Gastroesophageal sphincter (tissue), 4 donors: ENCODE measurements at regions not wholly inside any gene's neighbourhood (a gene's known extent, or its start where the extent isn't known, plus 50 kb on each side); places are given as distances from the start of the nearest gene placed in this dataset.

ENCODE experiments used
- ATAC-seq: fragments of 150-250 bp; one replicate; pipeline ENCODE4 v1.9.1; 2016; ENCODE audit warnings: mild to moderate bottlenecking, moderate library complexity
- H3K27ac ChIP-seq, 4 donors: fragments of 200-600 bp; sonication (generic) in 3 of 4; 1 replicate in 3 of 4; 2 replicates in 1 of 4; pipeline ENCODE4 v1.5.1; 2016 to 2019
- H3K27me3 ChIP-seq: fragments of 200-600 bp; sonication (generic); one replicate; pipeline ENCODE4 v1.5.1; 2019
- H3K36me3 ChIP-seq, 2 donors: fragments of 200-600 bp; sonication (generic); one replicate each; pipeline ENCODE4 v1.5.1; 2019; ENCODE audit warnings: control low read depth in 1 of 2
- H3K4me1 ChIP-seq, 3 donors: fragments of 200-600 bp; sonication (generic); 1 replicate in 2 of 3; 2 replicates in 1 of 3; pipeline ENCODE4 v1.5.1; 2016 to 2019; ENCODE audit warnings: control low read depth in 2 of 3
- H3K4me3 ChIP-seq, 2 donors: fragments of 200-600 bp; sonication (generic); one replicate each; pipeline ENCODE4 v1.5.1; 2019; ENCODE audit warnings: mild to moderate bottlenecking in 1 of 2, moderate library complexity in 1 of 2
- H3K9me3 ChIP-seq, 3 donors: fragments of 200-600 bp; sonication (generic); one replicate each; pipeline ENCODE4 v1.5.1; 2017 to 2019; ENCODE audit warnings: control low read depth in 2 of 3
- EP300 ChIP-seq: sonication (generic); formaldehyde crosslinking; IDR thresholded peaks from one replicate; pipeline ENCODE4 v1.6.1; 2017; ENCODE audit warnings: antibody characterized with exemption, mild to moderate bottlenecking
- POLR2A ChIP-seq, 2 donors: fragments of 450-650 bp; IDR thresholded peaks; one replicate each; pipeline ENCODE4 v1.6.1; 2017; ENCODE audit warnings: antibody characterized with exemption in 2 of 2, mild to moderate bottlenecking in 2 of 2, moderate library complexity in 1 of 2
- POLR2AphosphoS5 ChIP-seq: sonication (generic); formaldehyde crosslinking; IDR thresholded peaks from one replicate; pipeline ENCODE4 v1.6.1; 2017; ENCODE audit warnings: antibody characterized with exemption
- WGBS, 2 donors: methylation state at CpG; one replicate each; pipeline ENCODE4 v1.1.5; 2018; ENCODE audit warnings: low coverage in 1 of 2; 5-methylcytosine and 5-hydroxymethylcytosine counted together
- TF ChIP-seq, protein P1 (sequence below), 4 experiments: fragments of 200-600 bp in 2 of 4; fragments of 450-650 bp in 2 of 4; sonication (generic) in 1 of 4; IDR thresholded peaks; one replicate each; pipeline ENCODE4 v1.5.1; 2017 to 2019; ENCODE audit warnings: antibody characterized with exemption in 4 of 4, mild to moderate bottlenecking in 2 of 4, moderate library complexity in 2 of 4

DNA sequence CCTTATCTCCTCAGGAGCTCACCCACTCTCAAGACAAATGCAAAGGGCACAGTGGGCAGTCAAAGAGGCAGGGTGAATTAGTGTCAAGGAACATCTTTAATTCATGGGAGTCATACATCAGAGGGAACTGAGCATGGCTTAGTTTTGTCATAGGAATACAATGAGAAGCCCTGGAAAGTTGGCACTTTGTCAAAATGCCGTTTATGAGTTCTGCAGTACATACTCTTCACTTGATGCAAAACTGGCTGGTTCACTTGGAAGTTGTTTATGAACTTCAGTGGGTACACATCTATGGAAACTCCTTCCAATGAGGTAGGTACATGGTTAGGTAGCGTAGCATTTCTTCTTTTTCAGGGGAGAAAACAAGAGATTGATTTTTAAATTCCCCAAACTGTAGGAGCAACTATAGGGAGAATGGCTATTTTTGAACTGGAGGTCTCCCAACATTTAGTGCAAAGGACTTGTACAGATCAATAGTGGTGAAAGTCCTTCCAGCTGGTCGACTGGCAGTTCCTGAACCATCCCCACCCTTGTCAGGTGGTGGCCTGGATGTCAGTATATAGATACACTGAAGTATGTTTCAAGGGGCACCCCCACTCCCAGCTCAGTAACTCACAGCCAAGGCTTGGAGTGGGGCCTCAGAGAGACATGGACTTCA, 580.5 kb downstream of the REEP3 start:
- Histone ChIP-seq H3K4me1 (no peaks in the 10 kb centered on the region), H3K27me3 (no peaks in the 10 kb centered on the region), H3K36me3 (no peaks in the 10 kb centered on the region), H3K9me3 (no peaks in the 10 kb centered on the region), H3K27ac (no peak overlapping the region), H3K4me3 (no peak overlapping the region)
- no peak for ATAC-seq
- no peak for TF ChIP-seq POLR2AphosphoS5
- TF ChIP-seq EP300: no peak
- no peak for TF ChIP-seq POLR2A (IDR thresholded peaks at IDR 0.05)
- TF ChIP-seq, protein P1, sequence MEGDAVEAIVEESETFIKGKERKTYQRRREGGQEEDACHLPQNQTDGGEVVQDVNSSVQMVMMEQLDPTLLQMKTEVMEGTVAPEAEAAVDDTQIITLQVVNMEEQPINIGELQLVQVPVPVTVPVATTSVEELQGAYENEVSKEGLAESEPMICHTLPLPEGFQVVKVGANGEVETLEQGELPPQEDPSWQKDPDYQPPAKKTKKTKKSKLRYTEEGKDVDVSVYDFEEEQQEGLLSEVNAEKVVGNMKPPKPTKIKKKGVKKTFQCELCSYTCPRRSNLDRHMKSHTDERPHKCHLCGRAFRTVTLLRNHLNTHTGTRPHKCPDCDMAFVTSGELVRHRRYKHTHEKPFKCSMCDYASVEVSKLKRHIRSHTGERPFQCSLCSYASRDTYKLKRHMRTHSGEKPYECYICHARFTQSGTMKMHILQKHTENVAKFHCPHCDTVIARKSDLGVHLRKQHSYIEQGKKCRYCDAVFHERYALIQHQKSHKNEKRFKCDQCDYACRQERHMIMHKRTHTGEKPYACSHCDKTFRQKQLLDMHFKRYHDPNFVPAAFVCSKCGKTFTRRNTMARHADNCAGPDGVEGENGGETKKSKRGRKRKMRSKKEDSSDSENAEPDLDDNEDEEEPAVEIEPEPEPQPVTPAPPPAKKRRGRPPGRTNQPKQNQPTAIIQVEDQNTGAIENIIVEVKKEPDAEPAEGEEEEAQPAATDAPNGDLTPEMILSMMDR (IDR thresholded peaks at IDR 0.05): no peak
- WGBS, 2 donors: 42 to 46% methylated on average over 2 to 3 of the region's 3 CpGs

DNA sequence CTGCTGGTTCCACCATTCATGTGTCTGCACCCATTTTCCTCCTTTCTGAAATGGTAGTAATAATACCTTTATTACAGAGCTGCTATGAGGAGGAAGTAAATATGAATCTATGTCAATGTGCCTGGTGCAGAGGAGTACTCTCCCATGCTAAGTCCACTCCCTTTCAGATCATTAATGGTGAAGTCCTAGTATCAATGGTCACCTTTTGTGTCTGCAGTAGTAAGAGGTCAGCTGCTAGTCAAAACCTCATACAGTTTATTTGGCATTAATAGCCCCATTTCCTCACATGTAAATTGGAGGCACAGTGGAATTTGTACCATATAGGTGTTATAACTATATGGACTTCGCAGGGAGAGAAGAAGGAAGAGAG, 581.0 kb downstream of the REEP3 start:
- no peak overlapping the region for H3K4me3 ChIP-seq
- 89 to 91% methylated on average over 1 of the region's 1 CpG for WGBS, 2 donors
- H3K27ac ChIP-seq: no peak overlapping the region
- H3K9me3 ChIP-seq: no peaks in the 10 kb centered on the region
- H3K27me3 ChIP-seq: no peaks in the 10 kb centered on the region
- no peaks in the 10 kb centered on the region for H3K36me3 ChIP-seq
- no peak for ATAC-seq
- no peak for TF ChIP-seq EP300
- H3K4me1 ChIP-seq: no peaks in the 10 kb centered on the region

DNA sequence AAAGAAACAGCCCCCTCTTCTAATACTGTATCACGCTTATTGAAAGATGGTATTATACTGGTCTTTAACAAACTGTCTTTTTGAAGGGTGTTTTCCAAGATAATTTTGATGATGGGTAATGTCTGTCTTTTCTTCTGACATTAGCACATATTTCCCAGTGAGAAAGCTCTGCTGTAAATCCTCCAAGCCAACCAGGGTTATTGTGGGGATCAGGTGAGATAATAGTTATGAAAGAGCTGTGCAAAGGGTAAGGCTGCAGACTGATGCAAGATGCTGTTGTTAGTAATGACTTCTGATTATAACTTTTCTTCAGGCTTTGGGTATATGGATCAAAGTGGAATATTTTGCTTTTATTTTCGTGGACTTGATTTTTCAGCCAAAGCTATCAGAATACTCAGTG, 581.7 kb downstream of the REEP3 start:
- Histone ChIP-seq H3K27ac (no peak overlapping the region), H3K27me3 (no peaks in the 10 kb centered on the region), H3K4me3 (no peak overlapping the region), H3K9me3 (no peaks in the 10 kb centered on the region), H3K4me1 (no peaks in the 10 kb centered on the region), H3K36me3 (no peaks in the 10 kb centered on the region)
- ATAC-seq: no peak
- TF ChIP-seq, protein P1 (IDR thresholded peaks at IDR 0.05): no peak
- no peak for TF ChIP-seq POLR2AphosphoS5
- no peak for TF ChIP-seq EP300
- TF ChIP-seq POLR2A (IDR thresholded peaks at IDR 0.05): no peak
- WGBS, 2 donors: 83 to 86% methylated on average over 2 of the region's 2 CpGs

DNA sequence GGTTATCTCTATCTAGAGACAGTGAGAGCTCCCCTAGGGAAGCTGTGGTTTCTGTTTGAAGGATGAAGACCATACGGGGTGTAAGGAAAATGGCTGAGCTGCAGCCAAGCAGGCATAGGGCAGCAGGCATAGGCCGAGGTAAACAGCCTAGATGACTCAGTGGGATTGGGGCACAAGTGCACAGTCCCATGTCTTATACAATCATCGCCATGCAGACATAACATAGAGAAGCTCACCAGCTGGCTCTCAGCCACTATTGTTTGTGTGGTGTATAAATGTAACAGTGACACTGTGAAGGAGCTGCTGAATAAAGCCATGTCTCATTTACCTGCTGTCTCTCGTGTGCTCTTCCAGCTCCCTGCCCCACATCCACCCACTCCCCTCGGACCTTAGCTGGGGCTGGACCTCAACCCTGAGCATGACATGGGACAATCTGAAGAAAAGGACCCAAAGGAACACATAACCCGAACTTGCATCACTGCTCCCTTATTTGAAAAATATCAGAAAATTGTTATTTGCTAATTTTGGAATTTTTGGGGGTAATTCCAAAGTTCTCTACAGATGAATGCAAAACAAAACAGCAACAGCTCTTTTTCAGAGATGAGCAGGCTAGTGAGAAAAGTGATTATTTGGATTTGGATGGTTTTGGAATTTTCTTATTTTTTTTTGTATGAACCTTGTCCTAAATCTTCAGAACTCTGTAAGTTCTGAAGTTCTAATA, 582.7 kb downstream of the REEP3 start:
- H3K27me3 ChIP-seq: no peaks in the 10 kb centered on the region
- ATAC-seq: no peak
- no peak overlapping the region for H3K27ac ChIP-seq
- no peaks in the 10 kb centered on the region for H3K36me3 ChIP-seq
- 72 to 74% methylated on average over 4 to 5 of the region's 6 CpGs for WGBS, 2 donors
- H3K9me3 ChIP-seq: no peaks in the 10 kb centered on the region
- no peaks in the 10 kb centered on the region for H3K4me1 ChIP-seq
- H3K4me3 ChIP-seq: no peak overlapping the region
- TF ChIP-seq POLR2AphosphoS5 (no peak), POLR2A (IDR thresholded peaks at IDR 0.05) (no peak), EP300 (no peak)
- TF ChIP-seq, protein P1 (IDR thresholded peaks at IDR 0.05): no peak

DNA sequence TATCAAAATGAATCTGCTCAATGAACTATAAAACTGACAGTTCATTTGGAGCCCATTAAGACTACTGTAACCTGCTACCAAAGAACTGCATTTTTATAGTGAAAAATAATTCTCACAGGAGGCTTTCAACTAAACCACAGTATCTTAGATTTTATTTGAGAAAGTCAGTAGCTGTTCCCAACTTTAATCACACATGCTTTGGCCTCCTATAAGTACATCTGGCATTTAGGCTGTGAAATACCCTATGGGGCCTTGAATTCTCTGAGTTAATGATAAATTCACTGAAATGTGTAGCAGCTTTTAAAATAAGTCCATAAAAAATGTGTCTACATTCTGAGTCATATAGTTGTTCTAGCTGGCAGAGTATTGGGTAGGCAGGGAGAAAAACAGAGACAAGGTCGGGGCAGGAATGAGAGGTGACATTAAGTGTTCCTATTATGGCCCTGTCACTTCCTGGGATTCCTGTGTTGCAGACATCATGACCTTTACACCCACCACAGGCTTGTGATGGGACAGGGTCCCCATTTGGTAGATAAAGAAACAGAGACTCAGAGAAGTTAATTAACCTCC, 588.8 kb downstream of the REEP3 start:
- ATAC-seq: no peak
- TF ChIP-seq, protein P1 (IDR thresholded peaks at IDR 0.05): no peak
- TF ChIP-seq EP300 (no peak), POLR2A (IDR thresholded peaks at IDR 0.05) (no peak), POLR2AphosphoS5 (no peak)
- H3K27ac ChIP-seq: no peak overlapping the region
- H3K27me3 ChIP-seq: no peaks in the 10 kb centered on the region
- H3K4me1 ChIP-seq: no peaks in the 10 kb centered on the region
- no peak overlapping the region for H3K4me3 ChIP-seq
- H3K36me3 ChIP-seq: no peaks in the 10 kb centered on the region
- WGBS, 2 donors: 75% methylated on average over 1 of the region's 1 CpG; no CpG with 5 or more reads in 1 of the 2 donors
- no peaks in the 10 kb centered on the region for H3K9me3 ChIP-seq
